ENCODE measurements at regions not wholly inside any gene's neighbourhood (a gene's known extent, or its start where the extent isn't known, plus 50 kb on each side); places are given as distances from the start of the nearest gene placed in this dataset.

GRCh38 chr15:85313339-85313738, 67.1 kb upstream of the AKAP13 start:
- TF ChIP-seq ZNF589 (CRISPR knock-in tag; conservative IDR thresholded peaks at IDR 0.05) (no peak), CTCF (CRISPR knock-in tag; IDR thresholded peaks at IDR 0.05) (no peak), MTA3 (CRISPR knock-in tag; IDR thresholded peaks at IDR 0.05) (no peak), TCF7 (IDR thresholded peaks at IDR 0.05; ENCODE audit: low read depth) (no peak), CEBPG (CRISPR knock-in tag; IDR thresholded peaks at IDR 0.05) (no peak), KLF9 (CRISPR knock-in tag; IDR thresholded peaks at IDR 0.05; ENCODE audit: low read depth) (no peak), MBD4 (IDR thresholded peaks at IDR 0.05; ENCODE audit: borderline replicate concordance, low read length) (no peak), ZFP36L1 (CRISPR knock-in tag; IDR thresholded peaks at IDR 0.05) (no peak), DRAP1 (CRISPR knock-in tag; IDR thresholded peaks at IDR 0.05) (no peak)
